H1 (cell line): ENCODE measurements at regions not wholly inside any gene's neighbourhood (a gene's known extent, or its start where the extent isn't known, plus 50 kb on each side); places are given as distances from the start of the nearest gene placed in this dataset.

ENCODE experiments used
- CTCF ChIA-PET: fragments of 300-600 bp; sonication (Branson Sonifier 250); formaldehyde crosslinking; loops from one replicate; lab custom pipeline; 2021; ENCODE audit not compliant: partially characterized antibody; lab: Charles Lee
- POLR2A ChIA-PET: fragments of 300-600 bp; sonication (Branson Sonifier 250); formaldehyde crosslinking; loops from one replicate; lab custom pipeline; 2021; ENCODE audit warnings: inconsistent platforms; ENCODE audit not compliant: partially characterized antibody; lab: Charles Lee
- DNase-seq, 2 experiments: peaks; one replicate each; pipeline versions ENCODE4 v3.0.0 to v3.0.0-alpha.2; 2010 to 2022; ENCODE audit warnings: low spot score in 2 of 2, low read depth in 1 of 2, mixed read lengths in 1 of 2
- FAIRE-seq: peaks from 2 replicates; lab custom pipeline; 2011; peaks lifted over from hg19 to GRCh38; lab: Jason Lieb, UNC
- H2AFZ ChIP-seq: 2 replicates; pipeline ENCODE4 v1.8.1; 2012; ENCODE audit warnings: low read length, inconsistent platforms
- H2AK5ac ChIP-seq: 2 replicates; pipeline ENCODE4 v1.6.1; 2013; ENCODE audit warnings: low read depth, low read length
- H2BK120ac ChIP-seq: replicated peaks from 2 replicates; pipeline ENCODE3; 2013; ENCODE audit warnings: low read depth, low read length, inconsistent platforms
- H2BK12ac ChIP-seq: 2 replicates; pipeline ENCODE4 v1.6.1; 2013; ENCODE audit warnings: low read depth, low read length
- H2BK15ac ChIP-seq: 2 replicates; pipeline ENCODE4 v1.6.1; 2013; ENCODE audit warnings: low read length
- H2BK20ac ChIP-seq: 2 replicates; pipeline ENCODE4 v1.6.1; 2013; ENCODE audit warnings: low read length
- H2BK5ac ChIP-seq: 2 replicates; pipeline ENCODE4 v1.6.1; 2013; ENCODE audit warnings: low read depth, low read length
- H3K14ac ChIP-seq: 2 replicates; pipeline ENCODE4 v1.6.1; 2013; ENCODE audit warnings: inconsistent platforms; ENCODE audit not compliant: insufficient read length
- H3K18ac ChIP-seq: 2 replicates; pipeline ENCODE4 v1.6.1; 2013; ENCODE audit warnings: low read length; ENCODE audit errors: extremely low read depth
- H3K23ac ChIP-seq: 2 replicates; pipeline ENCODE4 v1.6.1; 2013; ENCODE audit warnings: inconsistent platforms; ENCODE audit not compliant: insufficient read length
- H3K23me2 ChIP-seq: 2 replicates; pipeline ENCODE4 v1.6.1; 2013; ENCODE audit warnings: low read depth, low read length
- H3K27ac ChIP-seq: 2 replicates; pipeline ENCODE4 v1.6.1; 2011; ENCODE audit warnings: low read depth, low read length, inconsistent platforms
- H3K27me3 ChIP-seq, 4 experiments: replicated peaks in 1 of 4; 1 replicate in 1 of 4; 2 replicates in 3 of 4; pipeline versions ENCODE4 v1.6.1 to v1.8.1; 2011 to 2013; ENCODE audit warnings: low read length in 3 of 4, mild to moderate bottlenecking in 3 of 4, inconsistent platforms in 2 of 4, mixed read lengths in 2 of 4, moderate library complexity in 1 of 4; ENCODE audit not compliant: control insufficient read depth in 3 of 4, insufficient read depth in 3 of 4; ENCODE audit errors: extremely low read depth in 1 of 4
- H3K36me3 ChIP-seq, 4 experiments: 2 replicates each; pipeline versions ENCODE4 v1.6.1 to v1.8.1; 2011 to 2013; ENCODE audit warnings: mild to moderate bottlenecking in 4 of 4, low read length in 3 of 4, moderate library complexity in 2 of 4, control low read depth in 1 of 4, inconsistent platforms in 1 of 4; ENCODE audit not compliant: insufficient read depth in 4 of 4, control insufficient read depth in 2 of 4
- H3K4ac ChIP-seq: replicated peaks from 2 replicates; pipeline ENCODE3; 2013; ENCODE audit warnings: low read length, low read depth, mixed read lengths, inconsistent platforms; ENCODE audit not compliant: insufficient read length
- H3K4me1 ChIP-seq, 4 experiments: replicated peaks in 1 of 4; 1 replicate in 1 of 4; 2 replicates in 3 of 4; pipeline versions ENCODE4 v1.6.1 to v1.8.1; 2011 to 2013; ENCODE audit warnings: low read length in 3 of 4, inconsistent platforms in 2 of 4, mixed read lengths in 1 of 4; ENCODE audit not compliant: insufficient read depth in 4 of 4, control insufficient read depth in 3 of 4
- H3K4me2 ChIP-seq, 2 experiments: 2 replicates each; pipeline versions ENCODE4 v1.6.1 to v1.8.1; 2011 to 2013; ENCODE audit warnings: low read depth in 2 of 2, low read length in 2 of 2, control low read depth in 1 of 2, inconsistent platforms in 1 of 2, mild to moderate bottlenecking in 1 of 2; ENCODE audit not compliant: insufficient read depth in 1 of 2
- H3K4me3 ChIP-seq, 4 experiments: fragments of 200-600, 300-600 bp in 1 of 4; sonication (generic), shearing (Covaris generic), sonication (Bioruptor Twin) in 1 of 4; 2 replicates each; pipeline versions ENCODE4 v1.5.1 to v1.8.1; 2011 to 2016; ENCODE audit warnings: low read length in 4 of 4, low read depth in 3 of 4, control low read depth in 2 of 4, inconsistent platforms in 2 of 4, mild to moderate bottlenecking in 2 of 4, mixed read lengths in 1 of 4, moderate library complexity in 1 of 4; ENCODE audit not compliant: insufficient read depth in 2 of 4; ENCODE audit errors: extremely low read depth in 1 of 4
- H3K56ac ChIP-seq: replicated peaks from 2 replicates; pipeline ENCODE3; 2013; ENCODE audit warnings: low read depth, mild to moderate bottlenecking, mixed read lengths, low read length, inconsistent platforms; ENCODE audit not compliant: insufficient read length
- H3K79me1 ChIP-seq: 2 replicates; pipeline ENCODE4 v1.6.1; 2013; ENCODE audit warnings: low read depth, low read length, control low read depth
- H3K79me2 ChIP-seq, 2 experiments: 2 replicates each; pipeline versions ENCODE4 v1.6.1 to v1.8.1; 2012 to 2013; ENCODE audit warnings: low read length in 2 of 2, mild to moderate bottlenecking in 2 of 2, inconsistent platforms in 1 of 2; ENCODE audit not compliant: insufficient read depth in 2 of 2, control insufficient read depth in 1 of 2
- H3K9ac ChIP-seq, 4 experiments: replicated peaks in 1 of 4; 1 replicate in 1 of 4; 2 replicates in 3 of 4; pipeline versions ENCODE4 v1.6.1 to v1.8.1; 2011 to 2013; ENCODE audit warnings: low read depth in 3 of 4, low read length in 3 of 4, control low read depth in 2 of 4, mild to moderate bottlenecking in 2 of 4, moderate library complexity in 2 of 4, inconsistent platforms in 1 of 4; ENCODE audit errors: extremely low read depth in 1 of 4
- H3K9me3 ChIP-seq, 2 experiments: 2 replicates each; pipeline versions ENCODE4 v1.6.1 to v1.8.1; 2012 to 2013; ENCODE audit warnings: mild to moderate bottlenecking in 2 of 2, moderate library complexity in 2 of 2, control low read depth in 1 of 2, inconsistent platforms in 1 of 2, low read depth in 1 of 2, low read length in 1 of 2, mixed read lengths in 1 of 2; ENCODE audit not compliant: insufficient read depth in 2 of 2
- H4K20me1 ChIP-seq, 2 experiments: replicated peaks in 1 of 2; 2 replicates each; pipeline versions ENCODE3 to v1.8.1; 2011 to 2013; ENCODE audit warnings: inconsistent platforms in 2 of 2, low read length in 2 of 2, mild to moderate bottlenecking in 1 of 2; ENCODE audit not compliant: insufficient read depth in 2 of 2, control insufficient read depth in 1 of 2
- H4K5ac ChIP-seq: 2 replicates; pipeline ENCODE4 v1.6.1; 2013; ENCODE audit warnings: low read length, low read depth, mixed read lengths, inconsistent platforms; ENCODE audit not compliant: insufficient read length
- H4K8ac ChIP-seq: 2 replicates; pipeline ENCODE4 v1.8.0; 2013; ENCODE audit warnings: mild to moderate bottlenecking, moderate library complexity, low read length, inconsistent platforms; ENCODE audit not compliant: insufficient read depth; ENCODE audit errors: extremely low read depth
- H4K91ac ChIP-seq: replicated peaks from 2 replicates; pipeline ENCODE3; 2013; ENCODE audit warnings: low read length, mixed read lengths, inconsistent platforms; ENCODE audit not compliant: insufficient read length
- CBX5 ChIP-seq: fragments of 300-800, 300-1000 bp; sonication (generic); IDR thresholded peaks from 2 replicates; pipeline ENCODE4 v1.7.1; 2016; ENCODE audit warnings: antibody characterized with exemption, low read length, low read depth
- CEBPB ChIP-seq: IDR thresholded peaks from 2 replicates; pipeline ENCODE4 v1.6.1; 2012; ENCODE audit warnings: low read depth, low read length
- EGR1 ChIP-seq: IDR thresholded peaks from 2 replicates; pipeline ENCODE4 v1.6.1; 2011; ENCODE audit warnings: low read depth, low read length, borderline replicate concordance
- EZH2 ChIP-seq: fragments of 200-600 bp; sonication (generic); IDR thresholded peaks from 2 replicates; pipeline ENCODE4 v1.7.1; 2012; ENCODE audit warnings: low read depth, mild to moderate bottlenecking, moderate library complexity, low read length, inconsistent platforms; ENCODE audit not compliant: severe bottlenecking
- GTF2F1 ChIP-seq: IDR thresholded peaks from 2 replicates; pipeline ENCODE4 v1.6.1; 2012; ENCODE audit warnings: low read depth, low read length, improper control_type of control experiment, borderline replicate concordance
- NANOG ChIP-seq: IDR thresholded peaks from 2 replicates; pipeline ENCODE4 v1.6.1; 2011; ENCODE audit warnings: low read length, low read depth, mild to moderate bottlenecking, inconsistent platforms; ENCODE audit not compliant: insufficient read depth, poor library complexity, severe bottlenecking
- PHF8 ChIP-seq: fragments of 200-600 bp; sonication (generic); conservative IDR thresholded peaks from 2 replicates; pipeline ENCODE4 v1.7.1; 2012; ENCODE audit warnings: low read depth, mild to moderate bottlenecking, inconsistent platforms, low read length, moderate library complexity
- POLR2AphosphoS5 ChIP-seq: IDR thresholded peaks from 2 replicates; pipeline ENCODE4 v1.6.1; 2011; ENCODE audit warnings: low read depth, low read length
- SIN3A ChIP-seq, 2 experiments: IDR thresholded peaks in 1 of 2; conservative IDR thresholded peaks in 1 of 2; 2 replicates each; pipeline ENCODE4 v1.6.1; 2011 to 2012; ENCODE audit warnings: low read length in 2 of 2, improper control_type of control experiment in 1 of 2, low read depth in 1 of 2, mild to moderate bottlenecking in 1 of 2
- SIX5 ChIP-seq: IDR thresholded peaks from 2 replicates; pipeline ENCODE4 v1.6.1; 2011; ENCODE audit warnings: mild to moderate bottlenecking, low read depth, low read length
- SP4 ChIP-seq: IDR thresholded peaks from 2 replicates; pipeline ENCODE4 v1.6.1; 2012; ENCODE audit warnings: low read length, inconsistent platforms
- TAF7 ChIP-seq: optimal IDR thresholded peaks from 2 replicates; pipeline ENCODE3; 2011; ENCODE audit warnings: low read depth, mild to moderate bottlenecking, inconsistent platforms, low read length, moderate library complexity, borderline replicate concordance
- USF2 ChIP-seq: IDR thresholded peaks from 2 replicates; pipeline ENCODE4 v1.6.1; 2011; ENCODE audit warnings: low read length, improper control_type of control experiment
- ZNF274 ChIP-seq: IDR thresholded peaks from 2 replicates; pipeline ENCODE4 v1.7.0; 2012; ENCODE audit warnings: low read length, borderline replicate concordance; ENCODE audit errors: extremely low read depth
- WGBS, 2 experiments: shearing (Covaris generic) in 1 of 2; methylation state at CpG; one replicate each; pipeline versions ENCODE4 v1.1.6 to v1.1.7; 2013 to 2015; ENCODE audit warnings: low lambda C conversion rate in 2 of 2, mixed read lengths in 2 of 2, inconsistent platforms in 1 of 2, low coverage in 1 of 2, missing lambda C conversion rate in 1 of 2; ENCODE audit not compliant: insufficient replicate concordance in 2 of 2, insufficient coverage in 1 of 2, insufficient read length in 1 of 2; ENCODE audit errors: extremely low coverage in 1 of 2, missing lambda C conversion rate in 1 of 2; 5-methylcytosine and 5-hydroxymethylcytosine counted together

- Histone ChIP-seq H3K56ac (no peak overlapping the region), H3K23ac (no peak overlapping the region), H3K23me2 (no peaks in the 10 kb centered on the region), H4K91ac (no peak overlapping the region), H4K5ac (no peak overlapping the region), H2BK5ac (no peak overlapping the region), H2BK15ac (no peak overlapping the region), H4K8ac (no peak overlapping the region), H2BK120ac (no peak overlapping the region), H3K79me1 (no peaks in the 10 kb centered on the region), H3K36me3 (no peaks in the 10 kb centered on the region; a peak in 1 of 8 replicates), H3K4me3 (no peak overlapping the region), H2AFZ (no peak overlapping the region), H3K4me2 (no peak overlapping the region), H3K4me1 (no peaks in the 10 kb centered on the region; a peak in 1 of 7 replicates), H3K79me2 (no peaks in the 10 kb centered on the region), H3K18ac (no peak overlapping the region), H3K9ac (no peak overlapping the region), H3K9me3 (peaks cover 0 to 3% of the 10 kb centered on the region in 2 experiments; a peak in 1 of 4 replicates), H3K27me3 (no peaks in the 10 kb centered on the region), H2BK12ac (no peak overlapping the region), H2BK20ac (no peak overlapping the region), H3K14ac (no peak overlapping the region), H2AK5ac (no peak overlapping the region), H3K27ac (no peak overlapping the region), H4K20me1 (no peaks in the 10 kb centered on the region), H3K4ac (no peak overlapping the region)
- POLR2A ChIA-PET = no interaction called here
- DNase-seq (no peak), FAIRE-seq (no peak)
- WGBS, 2 experiments = 92% methylated on average over 1 of the region's 1 CpG; no CpG with 5 or more reads in 1 of the 2 experiments
- CTCF ChIA-PET = no interaction called here
- no peak for TF ChIP-seq CBX5
- TF ChIP-seq GTF2F1 = no peak
- no peak for TF ChIP-seq NANOG
- TF ChIP-seq ZNF274 = no peak
- no peak for TF ChIP-seq USF2
- TF ChIP-seq PHF8 = no peak
- TF ChIP-seq EGR1 = no peak
- no peak for TF ChIP-seq EZH2
- no peak for TF ChIP-seq SIX5
- no peak for TF ChIP-seq CEBPB
- TF ChIP-seq SP4 = no peak
- no peak for TF ChIP-seq SIN3A (conservative IDR thresholded peaks at IDR 0.05 in 1 of 2, IDR thresholded peaks at IDR 0.05 in 1 of 2; ENCODE audit: low read depth in 1 of 2, low read length in 2 of 2)
- TF ChIP-seq TAF7 = no peak
- TF ChIP-seq POLR2AphosphoS5 = no peak
Measured at GRCh38 chr20:22672191-22672590, 87.8 kb upstream of the FOXA2 start.
